Glomerular visceral epithelial cell (primary cell): ENCODE measurements at regions not wholly inside any gene's neighbourhood (a gene's known extent, or its start where the extent isn't known, plus 50 kb on each side); places are given as distances from the start of the nearest gene placed in this dataset.

Experiments
- DNase-seq: peaks from one replicate; pipeline ENCODE4 v3.0.0-alpha.2; 2016; ENCODE audit errors: extremely low spot score

DNA sequence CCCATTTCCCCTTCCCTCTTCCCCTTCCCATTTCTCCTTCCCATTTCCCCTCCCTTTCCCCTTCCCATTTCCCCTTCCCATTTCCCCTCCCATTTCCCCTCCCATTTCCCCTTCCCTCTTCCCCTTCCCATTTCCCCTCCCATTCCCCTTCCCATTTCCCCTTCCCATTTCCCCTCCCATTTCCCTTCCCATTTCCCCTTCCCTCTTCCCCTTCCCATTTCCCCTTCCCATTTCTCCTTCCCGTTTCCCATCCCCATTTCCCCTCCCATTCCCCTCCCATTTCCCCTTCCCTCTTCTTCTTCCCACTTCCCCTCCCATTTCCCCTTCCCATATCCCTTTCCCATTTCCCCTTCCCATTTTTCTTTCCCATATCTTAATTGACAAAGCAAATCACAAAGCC, 109.0 kb downstream of the OLFM1 start:
- DNase-seq, result no peak

- no peak for DNase-seq
Observed at GRCh38 chr9:135198144-135198543, 110.7 kb downstream of the OLFM1 start.

- DNase-seq, result no peak
Observed at GRCh38 chr9:135198586-135199285, 111.3 kb downstream of the OLFM1 start.

DNA sequence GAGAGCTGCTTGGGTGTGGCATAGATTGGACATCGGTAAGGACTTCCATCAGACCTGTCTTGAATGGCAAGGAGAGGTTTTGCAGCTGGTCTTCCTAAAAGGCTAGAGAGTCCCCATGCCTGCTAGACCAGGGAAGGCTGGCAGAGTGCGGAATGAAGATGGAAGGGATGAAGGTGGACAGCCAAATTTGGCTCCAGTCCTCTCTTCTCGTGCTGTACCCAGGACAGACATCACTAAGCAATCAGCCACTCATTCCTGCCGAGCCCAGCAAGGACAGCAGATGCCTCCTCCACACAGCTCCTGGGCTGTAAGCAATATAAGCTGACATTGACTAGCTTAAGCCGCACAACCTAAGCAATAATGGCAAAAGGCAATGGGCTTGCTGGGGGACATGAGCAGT, 112.0 kb downstream of the OLFM1 start:
- DNase-seq, result no peak

DNA sequence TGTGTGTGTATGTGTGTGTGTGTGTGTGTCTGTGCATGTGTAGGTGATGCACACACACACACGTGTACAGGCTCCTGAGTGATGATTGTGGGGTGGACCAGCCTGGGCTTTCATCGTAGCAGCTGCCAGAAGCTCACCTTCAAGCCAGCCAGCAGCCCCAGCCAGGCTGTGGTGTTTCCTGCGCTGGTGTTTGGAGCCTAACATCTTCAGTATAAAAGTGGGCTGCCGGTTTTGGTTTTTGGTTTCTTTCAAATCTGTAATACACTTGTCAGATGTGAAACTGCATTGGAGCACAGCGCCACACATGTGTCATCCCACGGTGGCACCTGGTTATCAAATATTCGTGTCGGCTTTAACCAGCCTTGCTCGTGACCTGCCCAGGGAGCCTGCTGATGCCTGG, 114.2 kb downstream of the OLFM1 start:
- no peak for DNase-seq

- no peak for DNase-seq
Observed at GRCh38 chr9:135204177-135204576, 116.7 kb downstream of the OLFM1 start.

DNA sequence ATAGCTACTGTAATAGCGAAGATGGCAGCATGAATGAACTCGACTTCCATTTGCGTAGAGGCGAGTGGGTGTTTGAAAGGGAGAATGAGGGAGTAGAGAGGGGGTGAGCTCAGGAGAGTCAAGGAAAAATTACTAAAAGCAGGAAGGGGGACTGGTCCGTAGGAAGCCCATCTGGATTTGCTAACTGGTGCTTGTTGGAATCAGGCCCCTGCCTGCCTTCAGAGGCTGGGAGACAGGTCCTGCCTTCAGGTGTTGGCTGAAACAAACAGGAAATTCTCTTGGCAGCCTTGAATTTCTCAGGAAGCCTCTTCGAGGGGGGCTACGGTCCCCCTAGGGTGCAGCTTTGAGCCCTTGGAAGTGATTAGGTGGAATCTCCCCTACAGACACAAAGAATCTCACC, 121.7 kb downstream of the OLFM1 start:
- DNase-seq, result no peak

DNA sequence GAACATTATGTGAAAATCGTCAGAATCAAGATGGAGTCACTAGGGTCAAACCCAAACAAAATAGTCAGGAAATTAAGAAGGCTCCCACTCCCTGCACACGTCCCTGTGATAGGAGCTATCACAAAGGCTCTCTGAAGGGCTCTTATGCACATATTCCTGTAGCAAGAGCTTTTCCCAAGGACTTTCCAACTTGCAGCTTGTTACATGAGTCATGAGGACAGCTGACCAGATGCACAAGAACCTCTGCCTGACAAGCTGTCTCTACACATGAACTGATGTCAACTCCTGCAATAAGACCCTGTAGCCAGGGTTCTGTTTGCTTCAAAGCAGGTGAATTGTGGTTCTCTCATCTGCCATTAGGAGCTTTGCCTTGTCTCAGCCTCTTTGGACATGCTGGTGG, 122.4 kb downstream of the OLFM1 start:
- DNase-seq, result no peak

DNA sequence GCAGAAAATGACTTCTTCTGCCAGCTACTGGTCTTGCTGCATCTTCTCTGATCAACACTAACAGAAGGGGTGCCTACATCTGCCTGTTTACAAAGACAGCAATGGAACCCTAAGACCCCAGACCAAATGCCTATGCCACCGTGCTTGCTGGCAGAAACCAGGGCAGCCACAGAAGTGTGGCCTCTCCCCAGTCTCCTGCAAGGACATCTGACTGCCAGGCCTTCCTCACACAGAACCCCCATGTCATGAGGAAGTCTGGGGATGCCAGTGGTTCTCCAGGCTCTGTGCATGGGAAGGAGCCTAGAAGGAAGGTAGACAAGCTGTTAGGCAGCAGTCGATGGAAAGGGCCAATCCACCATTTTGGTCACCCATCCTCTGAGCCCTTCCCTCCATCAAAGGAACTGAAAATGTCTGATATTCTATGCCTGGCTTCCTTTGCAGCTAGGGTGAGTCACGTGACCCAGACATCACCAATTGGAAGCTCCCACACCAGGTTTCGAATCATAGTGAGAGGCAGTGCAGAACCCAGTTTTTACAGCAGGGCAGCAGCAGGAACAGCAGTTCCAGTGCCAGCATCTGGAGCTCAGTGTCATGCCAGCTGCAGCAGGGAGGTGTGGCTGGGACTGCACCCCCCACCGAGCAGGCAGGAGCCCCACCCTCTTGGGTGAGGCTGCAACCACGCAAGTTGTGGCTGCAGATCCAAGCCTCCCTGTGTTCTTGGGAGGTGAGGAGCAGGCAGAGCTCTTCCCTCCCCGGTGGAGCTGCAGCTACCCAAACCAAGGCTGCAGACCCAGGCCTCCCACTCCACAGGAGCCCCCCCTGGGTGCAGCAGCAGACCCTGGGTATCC, 123.4 kb downstream of the OLFM1 start:
- DNase-seq, result no peak

GRCh38 chr9:135211524-135211890, 124.0 kb downstream of the OLFM1 start:
- no peak for DNase-seq

- DNase-seq, result no peak
Observed at GRCh38 chr9:135212961-135213360, 125.5 kb downstream of the OLFM1 start.

- no peak for DNase-seq
Observed at GRCh38 chr9:135213566-135213965, 126.1 kb downstream of the OLFM1 start.

- no peak for DNase-seq
Observed at GRCh38 chr9:135214054-135214640, 126.7 kb downstream of the OLFM1 start.

DNA sequence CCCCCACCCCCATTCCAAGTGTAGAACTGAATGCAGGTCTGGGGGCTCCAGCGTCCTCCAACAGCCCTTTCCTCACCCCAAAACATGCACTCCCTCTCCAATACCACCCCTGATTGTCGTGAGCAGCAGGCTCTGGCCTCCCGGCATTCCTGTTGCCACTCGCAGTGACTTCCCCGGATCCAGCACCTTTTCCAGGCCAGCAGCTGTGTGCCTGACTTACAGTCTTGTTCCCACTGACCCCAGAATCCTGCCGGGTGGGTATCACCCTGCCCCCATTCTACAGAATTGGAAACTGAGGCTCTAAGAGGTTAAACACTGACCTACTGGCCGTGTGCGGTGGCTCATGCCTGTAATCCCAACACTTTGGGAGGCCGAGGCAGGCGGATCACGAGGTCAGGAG, 127.2 kb downstream of the OLFM1 start:
- DNase-seq, result no peak

- no peak for DNase-seq
Observed at GRCh38 chr9:135215571-135216161, 128.2 kb downstream of the OLFM1 start.

DNA sequence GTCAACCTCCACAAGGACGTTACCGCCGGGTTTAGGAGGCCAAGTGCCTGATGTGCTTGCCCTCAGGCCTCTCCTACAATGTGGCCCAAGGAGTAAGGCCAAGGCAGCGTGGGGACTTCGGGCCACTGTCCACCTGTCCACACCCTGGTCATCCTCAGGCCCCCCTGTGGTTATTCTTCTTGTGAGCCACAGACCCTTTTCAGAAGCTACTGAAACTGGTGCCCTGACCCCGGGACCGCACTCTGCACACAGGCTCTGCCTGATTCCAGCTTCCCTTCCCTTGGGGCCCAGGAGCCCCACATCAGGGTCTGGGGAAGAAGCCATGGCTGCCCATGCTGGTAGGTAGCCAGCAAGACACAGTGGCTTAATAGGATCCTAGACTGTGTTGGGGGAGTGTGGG, 128.8 kb downstream of the OLFM1 start:
- no peak for DNase-seq

DNA sequence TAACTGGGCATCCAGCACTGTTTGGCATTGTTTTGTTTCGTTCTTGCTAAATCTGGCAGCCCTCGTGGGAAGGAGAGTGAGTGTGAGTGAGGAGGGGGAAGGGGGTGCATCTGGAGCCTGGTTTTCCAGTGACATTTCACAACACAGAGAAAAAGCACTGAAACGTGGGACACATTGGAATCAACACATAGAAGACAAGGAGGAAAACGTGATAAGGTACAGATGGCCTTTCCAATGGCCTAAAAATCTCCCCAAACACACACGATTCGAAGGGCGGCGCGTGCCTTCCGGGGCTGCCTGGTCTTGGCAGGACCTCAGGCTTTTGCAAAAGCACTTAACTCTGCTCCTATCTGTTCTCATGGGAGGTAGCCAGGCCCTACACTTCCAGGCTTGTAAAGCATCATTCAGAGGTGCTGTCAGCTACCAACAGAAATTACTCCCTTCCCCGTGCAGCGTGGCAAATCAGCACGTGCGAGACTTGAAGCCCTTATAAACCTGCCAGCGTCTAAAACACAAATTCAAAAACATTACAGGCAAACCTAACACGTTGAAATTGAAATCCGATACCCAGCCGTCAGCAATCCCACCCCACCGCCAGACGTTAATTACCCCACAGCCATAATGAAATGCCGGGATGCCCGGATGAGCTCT, 129.4 kb downstream of the OLFM1 start:
- no peak for DNase-seq

GRCh38 chr9:135217836-135218235, 130.4 kb downstream of the OLFM1 start:
- DNase-seq, result no peak

DNA sequence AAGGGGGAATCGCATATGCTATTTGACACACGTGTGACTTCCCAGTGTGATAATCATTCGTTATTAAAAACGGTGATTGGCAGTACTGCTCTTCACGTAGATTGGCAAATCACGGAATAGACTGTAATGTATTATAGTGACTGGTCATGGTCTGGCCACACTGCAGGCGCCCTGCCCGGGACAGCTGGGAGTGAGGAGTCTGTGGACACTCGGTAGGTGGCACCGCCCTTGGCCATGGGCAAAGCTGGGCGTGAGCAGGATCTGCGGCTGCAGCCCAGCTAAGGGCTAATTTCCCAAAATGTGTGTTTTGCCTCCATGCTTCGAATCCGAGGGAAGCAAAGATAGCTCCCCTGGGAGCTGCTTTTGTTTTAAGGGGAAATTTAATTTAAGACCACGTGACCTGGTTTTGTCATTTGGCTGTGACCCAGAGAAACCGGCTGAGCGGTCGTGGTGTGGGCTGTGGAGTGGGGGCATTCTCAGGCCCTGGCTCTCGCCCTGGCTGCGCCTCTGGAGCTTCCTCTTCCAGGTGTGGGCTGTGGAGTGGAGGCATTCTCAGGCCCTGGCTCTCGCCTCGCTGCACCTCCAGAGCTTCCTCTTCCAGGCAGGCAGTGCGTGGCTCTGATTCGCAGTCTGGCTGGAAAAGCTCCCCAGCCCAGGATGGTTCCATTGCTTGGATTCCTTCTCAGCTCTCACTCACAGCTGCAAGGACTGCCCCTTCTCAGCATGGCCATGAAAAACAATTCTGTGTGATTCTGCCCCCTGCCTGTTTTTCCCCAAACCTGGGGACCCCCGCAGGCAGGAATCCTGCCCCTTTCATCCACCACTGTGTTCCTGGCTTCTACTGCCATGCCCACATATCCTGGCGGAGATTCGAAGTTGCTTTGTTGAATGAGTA, 131.1 kb downstream of the OLFM1 start:
- no peak for DNase-seq

GRCh38 chr9:135219676-135220600, 132.5 kb downstream of the OLFM1 start:
- DNase-seq, result no peak
